Neural crest cell (in vitro differentiated cells): ENCODE measurements at regions not wholly inside any gene's neighbourhood (a gene's known extent, or its start where the extent isn't known, plus 50 kb on each side); places are given as distances from the start of the nearest gene placed in this dataset.
"Not testable (repeated sequence)": the region's sequence is repeated elsewhere in the genome, so short reads cannot be mapped to it uniquely, and the experiment has no call there.

Experiments used
- DNase-seq: peaks from one replicate; pipeline ENCODE4 v3.0.0; 2021; ENCODE audit warnings: low read depth, mixed read lengths, low spot score
- H3K27ac Mint-ChIP-seq: one replicate; pipeline ENCODE4 v1.8.0; 2021; ENCODE audit warnings: mild to moderate bottlenecking, mixed read lengths; ENCODE audit not compliant: unreplicated experiment
- H3K27me3 Mint-ChIP-seq: 2 replicates; pipeline ENCODE4 v1.8.0; 2021; ENCODE audit warnings: low read depth, mild to moderate bottlenecking, mixed read lengths
- H3K36me3 Mint-ChIP-seq: 2 replicates; pipeline ENCODE4 v1.8.0; 2021; ENCODE audit warnings: low read depth, mild to moderate bottlenecking, mixed read lengths
- H3K4me1 Mint-ChIP-seq: 2 replicates; pipeline ENCODE4 v1.8.0; 2021; ENCODE audit warnings: mixed read lengths
- H3K4me3 Mint-ChIP-seq: one replicate; pipeline ENCODE4 v1.8.0; 2021; ENCODE audit warnings: mild to moderate bottlenecking, mixed read lengths
- H3K9me3 Mint-ChIP-seq: 2 replicates; pipeline ENCODE4 v1.8.0; 2021; ENCODE audit warnings: mixed read lengths
- CTCF ChIP-seq: fragments of 200-600 bp; sonication (generic); conservative IDR thresholded peaks from 2 replicates; pipeline ENCODE4 v1.5.0; 2021; ENCODE audit warnings: antibody characterized with exemption, mild to moderate bottlenecking

GRCh38 chr6:17212546-17213371 is 68.4 kb upstream of the RBM24 start:
- peaks cover 27% of the 10 kb centered on the region for H3K4me1 Mint-ChIP-seq
- TF ChIP-seq CTCF: no peak

DNA sequence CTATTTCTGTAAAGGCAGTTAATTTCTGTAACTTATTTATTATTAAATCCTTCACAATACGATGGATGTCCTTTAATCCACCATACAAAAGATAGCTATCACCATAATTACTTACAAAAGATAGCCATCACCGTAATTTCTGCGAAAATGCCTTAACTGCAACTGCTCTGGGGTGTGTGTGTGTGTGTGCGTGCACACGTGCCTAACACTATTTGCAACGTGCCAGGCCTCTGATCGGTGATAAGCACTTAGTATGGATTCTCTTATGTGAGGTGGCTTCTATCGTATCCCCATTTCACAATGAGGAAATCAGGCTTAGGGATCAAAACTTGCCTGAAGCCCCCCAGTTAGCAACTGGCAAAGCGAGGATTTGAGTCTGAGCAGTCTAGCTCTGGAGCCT is 67.1 kb upstream of the RBM24 start:
- Mint-ChIP-seq H3K27me3 (no peaks in the 10 kb centered on the region), H3K9me3 (peaks cover 13% of the 10 kb centered on the region), H3K36me3 (peaks cover 4% of the 10 kb centered on the region), H3K4me1 (peaks cover 27% of the 10 kb centered on the region), H3K4me3 (no peak overlapping the region), H3K27ac (no peak overlapping the region)
- TF ChIP-seq CTCF: no peak
- DNase-seq: no peak

More at GRCh38 chr6:17212546-17213371, 68.4 kb upstream of the RBM24 start:
- H3K36me3 Mint-ChIP-seq: peaks cover 4% of the 10 kb centered on the region
- peak overlapping the region; percentile 97 for H3K27ac Mint-ChIP-seq
- peak overlapping the region; percentile 64 for H3K4me3 Mint-ChIP-seq
- H3K27me3 Mint-ChIP-seq: no peaks in the 10 kb centered on the region
- H3K9me3 Mint-ChIP-seq: peaks cover 13% of the 10 kb centered on the region
- DNase-seq: peak; percentile 24

GRCh38 chr6:17216972-17217371 is 64.2 kb upstream of the RBM24 start:
- H3K9me3 Mint-ChIP-seq, DNase-seq, H3K4me3 Mint-ChIP-seq, H3K27ac Mint-ChIP-seq, H3K36me3 Mint-ChIP-seq, H3K27me3 Mint-ChIP-seq: not testable (repeated sequence)
- H3K4me1 Mint-ChIP-seq: peaks cover 18% of the 10 kb centered on the region

DNA sequence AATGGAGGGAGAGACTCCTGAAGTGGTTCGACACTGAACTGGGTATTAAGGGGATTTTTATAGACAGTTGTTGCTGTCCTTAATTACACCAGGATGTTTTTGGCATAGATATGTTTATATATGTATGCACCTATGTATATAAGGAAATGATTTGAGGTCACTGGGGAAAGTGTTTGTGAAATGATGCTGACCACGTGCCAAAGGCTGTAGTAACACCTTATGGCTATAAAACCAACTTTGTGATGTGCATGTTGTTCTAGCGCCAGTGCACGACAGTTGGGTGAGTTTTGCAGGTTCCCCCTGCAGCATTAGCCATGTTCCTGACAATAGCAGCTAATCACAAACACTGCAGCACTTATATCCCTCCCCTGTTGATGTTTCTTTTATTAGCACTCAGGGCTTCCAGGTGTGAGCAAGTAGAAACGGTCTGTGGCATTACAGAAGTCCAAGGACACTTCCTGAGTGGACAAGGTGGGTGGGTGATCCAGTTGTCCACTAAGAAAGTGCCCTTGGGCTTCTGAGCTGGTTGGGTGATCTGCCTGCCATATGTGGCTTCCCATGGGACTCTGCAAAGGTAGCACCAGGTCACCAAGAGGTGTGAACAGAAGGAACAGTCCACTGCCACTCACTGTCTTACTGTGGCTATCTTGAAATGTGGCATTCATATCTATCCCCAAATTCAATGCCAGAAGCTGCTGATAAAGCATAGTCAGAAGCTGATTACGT is 63.0 kb upstream of the RBM24 start:
- DNase-seq: no peak
- no peak overlapping the region for H3K4me3 Mint-ChIP-seq
- TF ChIP-seq CTCF: no peak

DNA sequence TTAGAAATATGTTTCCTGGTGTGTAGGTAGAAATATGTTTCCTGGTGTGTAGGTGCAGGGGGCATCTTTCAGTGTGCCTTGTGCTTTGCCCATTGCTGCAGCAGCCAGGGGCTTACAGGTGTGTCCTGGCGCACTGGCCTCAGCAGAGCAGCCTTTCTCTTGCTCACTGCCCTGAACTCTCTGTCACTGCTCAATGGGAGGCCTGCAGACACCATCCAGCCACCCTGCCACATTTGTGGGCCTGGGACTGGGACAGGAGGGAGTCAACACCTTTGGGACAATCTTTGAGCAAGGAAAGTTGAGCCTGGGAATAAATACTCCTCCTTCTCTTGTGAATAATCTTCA is 62.4 kb upstream of the RBM24 start:
- peaks cover 2% of the 10 kb centered on the region for H3K4me1 Mint-ChIP-seq

More for the DNA sequence above, 63.0 kb upstream of the RBM24 start:
- Mint-ChIP-seq H3K27me3 (no peaks in the 10 kb centered on the region), H3K4me1 (peaks cover 5% of the 10 kb centered on the region), H3K27ac (no peak overlapping the region), H3K36me3 (peaks cover 4% of the 10 kb centered on the region), H3K9me3 (peaks cover 7% of the 10 kb centered on the region)

More for the DNA sequence above, 62.4 kb upstream of the RBM24 start:
- Mint-ChIP-seq H3K27me3 (no peaks in the 10 kb centered on the region), H3K27ac (no peak overlapping the region), H3K9me3 (peaks cover 7% of the 10 kb centered on the region), H3K36me3 (peaks cover 4% of the 10 kb centered on the region), H3K4me3 (no peak overlapping the region)
- TF ChIP-seq CTCF: no peak
- no peak for DNase-seq
